ENCODE measurements at regions not wholly inside any gene's neighbourhood (a gene's known extent, or its start where the extent isn't known, plus 50 kb on each side); places are given as distances from the start of the nearest gene placed in this dataset.

DNA sequence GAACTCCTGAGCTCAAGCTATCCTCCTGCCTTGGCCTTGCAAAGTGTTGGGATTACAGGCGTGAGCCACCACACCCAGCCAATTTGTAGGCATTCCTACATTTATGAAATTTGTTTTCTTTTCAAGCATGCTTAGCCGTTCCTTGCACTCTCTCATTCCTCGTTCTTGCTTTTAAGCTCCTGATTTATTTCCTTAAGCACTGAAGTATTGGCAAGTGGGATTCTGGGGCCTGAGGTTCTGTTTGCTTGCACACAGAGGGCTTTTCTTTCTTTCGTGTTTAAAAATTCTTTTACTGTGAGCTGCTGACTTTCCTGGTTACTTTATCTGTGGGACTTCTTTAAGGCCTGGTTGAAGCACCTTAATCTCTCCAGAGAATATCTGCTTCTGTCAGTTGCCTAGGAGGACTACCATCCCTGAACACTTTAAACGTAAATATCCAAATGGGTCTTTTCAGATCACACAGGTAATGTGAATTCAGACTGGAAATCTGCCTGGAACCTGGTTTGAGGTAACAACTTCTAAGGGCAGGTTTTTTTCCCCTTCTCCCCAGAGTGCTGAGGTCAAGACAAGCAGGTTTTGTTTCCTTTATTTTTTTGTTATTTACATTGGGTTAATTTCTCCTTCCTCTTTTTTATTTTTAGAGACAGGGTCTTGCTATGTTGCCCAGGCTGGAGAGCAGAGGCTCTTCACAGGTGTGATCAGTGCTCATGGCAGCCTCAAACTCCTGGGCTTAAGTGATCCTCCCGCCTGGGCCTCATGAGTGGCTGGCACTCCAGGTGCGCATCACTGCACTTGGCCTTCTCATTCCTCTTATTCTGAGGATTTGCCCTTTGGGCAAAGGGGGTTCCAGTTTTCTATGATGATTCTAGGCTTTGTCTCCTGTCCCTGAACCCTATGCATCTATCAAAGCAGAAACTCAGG is 102.9 kb downstream of the PFKFB3 start:
- FAIRE-seq (no peak), DNase-seq (ENCODE audit: insufficient read length) (no peak)
- no peak for TF ChIP-seq TAF1 (IDR thresholded peaks at IDR 0.05; ENCODE audit: borderline replicate concordance, low read depth, low read length)
- TF ChIP-seq POLR2AphosphoS5 (IDR thresholded peaks at IDR 0.05; ENCODE audit: low read depth, low read length): no peak
- no peak for TF ChIP-seq POLR2A (IDR thresholded peaks at IDR 0.05; ENCODE audit: low read depth, low read length)

DNA sequence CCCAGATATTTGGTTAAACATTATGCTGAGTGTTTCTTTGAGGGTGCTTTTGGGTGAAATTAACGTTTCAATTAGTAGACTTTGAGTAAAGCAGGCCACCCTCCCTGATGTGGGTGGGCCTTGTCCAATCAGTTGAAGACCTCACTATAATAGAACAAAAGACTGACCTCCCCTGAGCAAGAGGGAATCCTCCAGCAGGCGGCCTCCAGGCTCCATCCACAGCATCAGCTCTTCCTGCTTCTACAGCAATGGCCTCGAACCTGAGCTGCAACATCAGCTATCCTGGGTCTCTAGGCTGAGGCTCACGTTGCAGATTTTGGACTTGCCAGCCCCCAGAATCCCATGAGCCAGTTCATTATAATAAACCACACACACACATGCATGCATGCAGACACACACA is 104.2 kb downstream of the PFKFB3 start:
- TF ChIP-seq TAF1 (IDR thresholded peaks at IDR 0.05; ENCODE audit: borderline replicate concordance, low read depth, low read length): no peak
- no peak for TF ChIP-seq POLR2AphosphoS5 (IDR thresholded peaks at IDR 0.05; ENCODE audit: low read depth, low read length)
- no peak for TF ChIP-seq POLR2A (IDR thresholded peaks at IDR 0.05; ENCODE audit: low read depth, low read length)
- FAIRE-seq (no peak), DNase-seq (ENCODE audit: insufficient read length) (no peak)

DNA sequence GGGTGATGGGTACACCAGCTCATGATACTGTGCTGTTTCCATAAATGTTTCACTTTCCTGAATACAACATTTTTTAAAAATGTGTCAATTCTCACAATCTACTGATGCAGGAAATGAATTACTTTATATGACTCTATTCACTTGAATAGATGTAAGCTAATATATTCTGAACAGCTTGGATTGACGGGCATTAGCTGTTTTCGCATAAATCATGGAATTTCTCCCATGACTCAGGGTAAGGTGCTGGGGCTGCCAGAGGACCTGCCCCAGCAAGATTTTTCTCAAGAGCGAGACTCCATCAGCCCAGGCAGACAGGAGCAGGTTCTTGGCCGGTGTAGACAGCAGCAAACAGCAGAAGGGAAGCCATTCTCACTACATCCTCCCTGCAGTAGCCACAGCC is 107.1 kb downstream of the PFKFB3 start:
- no peak for TF ChIP-seq POLR2A (IDR thresholded peaks at IDR 0.05; ENCODE audit: low read depth, low read length)
- no peak for TF ChIP-seq TAF1 (IDR thresholded peaks at IDR 0.05; ENCODE audit: borderline replicate concordance, low read depth, low read length)
- TF ChIP-seq POLR2AphosphoS5 (IDR thresholded peaks at IDR 0.05; ENCODE audit: low read depth, low read length): no peak
- no peak for FAIRE-seq

DNA sequence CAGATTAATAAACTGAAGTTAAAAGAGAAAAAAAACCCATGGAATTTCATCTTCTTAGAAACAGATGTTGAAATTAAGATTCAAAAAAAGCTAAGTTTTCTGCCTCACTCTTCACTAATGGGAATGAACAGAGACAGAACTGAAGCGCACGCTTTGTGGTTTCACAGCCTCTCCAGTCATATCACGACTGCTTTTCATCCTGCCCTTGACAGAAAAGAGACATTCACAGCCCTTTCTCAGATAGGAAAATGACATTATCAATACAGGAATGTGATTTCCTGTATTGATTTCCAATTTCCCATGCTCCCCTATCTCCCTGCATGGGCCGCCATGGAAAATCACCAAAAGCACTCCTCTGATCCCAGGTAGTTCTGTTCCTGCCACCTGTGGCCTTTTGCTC is 108.2 kb downstream of the PFKFB3 start:
- FAIRE-seq: no peak

More for the DNA sequence above, 107.1 kb downstream of the PFKFB3 start:
- no peak for DNase-seq (ENCODE audit: insufficient read length)

DNA sequence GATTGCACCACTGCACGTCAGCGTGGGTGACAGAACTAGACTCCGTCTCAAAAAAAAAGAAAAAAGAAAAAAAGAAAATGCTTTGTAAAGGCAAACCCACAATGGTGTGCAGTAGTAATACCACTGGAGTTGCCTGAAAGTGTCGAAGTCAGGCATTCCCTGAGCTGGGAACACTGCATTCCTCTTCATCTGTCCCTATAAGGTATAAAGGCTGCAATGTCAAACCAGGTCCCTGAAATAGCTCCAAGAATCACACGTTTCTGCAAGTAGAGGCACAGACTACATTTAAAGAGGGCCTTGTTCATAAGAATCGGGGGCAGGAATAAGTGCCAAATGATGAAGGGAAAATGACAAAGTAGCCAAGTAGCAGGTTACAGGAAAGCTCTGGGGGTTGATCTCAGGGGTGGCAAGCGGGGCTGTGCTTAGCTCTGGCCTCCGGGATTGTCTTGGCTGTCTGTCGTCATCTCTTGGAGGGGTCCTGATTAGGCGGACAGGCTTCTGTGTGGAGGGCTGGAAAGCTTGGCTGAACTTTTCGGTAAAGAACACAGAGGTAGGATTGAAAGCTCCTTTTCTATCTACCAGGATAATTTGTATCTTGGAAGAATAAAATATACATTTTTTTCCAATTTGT is 109.1 kb downstream of the PFKFB3 start:
- DNase-seq (ENCODE audit: insufficient read length) (no peak), FAIRE-seq (no peak)
- no peak for TF ChIP-seq POLR2AphosphoS5 (IDR thresholded peaks at IDR 0.05; ENCODE audit: low read depth, low read length)
- TF ChIP-seq POLR2A (IDR thresholded peaks at IDR 0.05; ENCODE audit: low read depth, low read length): no peak
- TF ChIP-seq TAF1 (IDR thresholded peaks at IDR 0.05; ENCODE audit: borderline replicate concordance, low read depth, low read length): no peak

More for the DNA sequence above, 108.2 kb downstream of the PFKFB3 start:
- TF ChIP-seq TAF1 (IDR thresholded peaks at IDR 0.05; ENCODE audit: borderline replicate concordance, low read depth, low read length): no peak
- no peak for TF ChIP-seq POLR2A (IDR thresholded peaks at IDR 0.05; ENCODE audit: low read depth, low read length)
- no peak for TF ChIP-seq POLR2AphosphoS5 (IDR thresholded peaks at IDR 0.05; ENCODE audit: low read depth, low read length)
- no peak for DNase-seq (ENCODE audit: insufficient read length)

DNA sequence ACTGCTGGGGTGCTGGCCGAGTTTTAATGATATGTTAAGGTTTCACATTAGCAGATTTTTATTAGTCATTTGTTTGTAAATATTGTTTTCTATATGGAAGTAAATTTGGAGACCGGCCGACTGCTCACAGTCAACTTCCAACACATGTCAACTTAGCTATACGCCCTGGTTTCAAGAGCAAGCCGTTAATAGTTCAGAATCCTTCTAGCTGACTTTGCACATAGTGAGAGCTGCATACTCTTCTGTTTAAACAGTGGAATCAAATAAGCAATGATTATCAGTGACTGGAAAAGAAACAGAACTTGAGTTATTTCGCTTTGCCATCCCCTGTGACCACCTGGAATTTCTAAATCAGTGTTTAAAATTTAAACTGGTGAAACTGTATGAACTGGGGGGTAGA is 109.9 kb downstream of the PFKFB3 start:
- FAIRE-seq: no peak
- no peak for TF ChIP-seq TAF1 (IDR thresholded peaks at IDR 0.05; ENCODE audit: borderline replicate concordance, low read depth, low read length)
- TF ChIP-seq POLR2A (IDR thresholded peaks at IDR 0.05; ENCODE audit: low read depth, low read length): no peak
- no peak for TF ChIP-seq POLR2AphosphoS5 (IDR thresholded peaks at IDR 0.05; ENCODE audit: low read depth, low read length)
- DNase-seq (ENCODE audit: insufficient read length): no peak

DNA sequence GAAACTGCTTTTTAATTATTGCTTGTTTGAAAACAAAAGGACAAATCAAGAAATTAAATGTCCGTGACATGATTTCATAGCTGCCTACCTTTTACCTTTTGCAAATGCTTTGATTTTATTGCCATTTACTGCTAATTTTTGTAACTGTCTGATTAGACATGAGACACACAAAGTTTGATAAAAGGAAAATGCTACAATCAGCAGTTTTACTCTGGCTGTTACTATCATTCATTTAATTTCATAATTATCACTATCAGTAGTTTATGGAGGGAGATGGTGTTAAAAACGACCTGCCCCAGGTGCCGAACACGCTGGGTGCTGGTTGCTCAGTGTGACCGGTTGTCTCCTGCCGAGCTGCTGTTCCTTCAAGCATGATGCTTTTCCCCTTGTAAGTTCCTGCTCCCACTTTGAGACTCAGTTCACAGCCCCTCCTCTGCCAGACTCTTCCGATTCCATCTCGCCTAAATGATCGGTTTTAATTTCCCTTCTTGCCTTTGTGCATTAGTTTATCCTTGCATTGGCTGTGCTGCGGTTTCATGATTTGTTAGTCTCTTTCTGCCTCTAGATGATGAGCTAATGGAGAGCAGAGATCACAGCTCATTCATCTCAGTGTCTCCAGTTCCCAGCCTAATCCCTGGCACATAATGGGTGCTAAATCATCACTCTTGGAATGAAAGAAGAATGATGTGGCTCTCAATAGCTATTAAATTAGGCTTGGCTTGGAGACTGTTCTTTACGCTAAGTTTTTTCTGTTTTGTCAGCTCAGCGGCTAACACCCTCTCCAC is 110.6 kb downstream of the PFKFB3 start:
- no peak for FAIRE-seq
- DNase-seq (ENCODE audit: insufficient read length): no peak
- TF ChIP-seq TAF1 (IDR thresholded peaks at IDR 0.05; ENCODE audit: borderline replicate concordance, low read depth, low read length): no peak
- no peak for TF ChIP-seq POLR2A (IDR thresholded peaks at IDR 0.05; ENCODE audit: low read depth, low read length)
- TF ChIP-seq POLR2AphosphoS5 (IDR thresholded peaks at IDR 0.05; ENCODE audit: low read depth, low read length): no peak

DNA sequence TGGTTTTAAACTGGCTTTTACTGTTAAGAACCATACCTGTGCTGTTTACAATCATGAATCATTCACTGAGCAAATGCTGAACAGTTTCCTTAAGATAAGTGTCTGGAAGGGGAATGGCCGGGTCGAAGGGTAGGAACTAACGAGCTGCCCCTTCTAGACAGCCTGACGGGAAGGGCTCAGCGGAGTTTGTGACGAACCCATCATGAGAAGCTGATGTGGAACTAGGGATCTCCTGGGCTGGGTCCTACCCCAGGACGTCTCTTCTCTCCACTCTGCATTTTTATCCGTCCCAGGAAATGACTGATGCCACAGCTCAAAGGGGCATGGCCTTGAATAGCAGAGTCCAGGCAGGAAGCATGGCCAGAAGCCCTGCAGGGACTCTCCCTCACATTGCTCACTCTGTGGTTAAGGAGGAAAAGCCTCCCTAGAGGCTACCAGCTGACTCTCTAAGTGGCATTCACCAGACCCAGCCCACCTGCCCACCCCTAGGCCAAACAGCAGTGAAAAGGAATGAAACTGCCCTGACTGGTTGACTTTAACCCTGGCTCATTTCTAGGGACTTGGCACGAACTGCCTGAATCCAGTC is 112.0 kb downstream of the PFKFB3 start:
- DNase-seq (ENCODE audit: insufficient read length) (no peak), FAIRE-seq (no peak)
- no peak for TF ChIP-seq POLR2A (IDR thresholded peaks at IDR 0.05; ENCODE audit: low read depth, low read length)
- no peak for TF ChIP-seq POLR2AphosphoS5 (IDR thresholded peaks at IDR 0.05; ENCODE audit: low read depth, low read length)
- no peak for TF ChIP-seq TAF1 (IDR thresholded peaks at IDR 0.05; ENCODE audit: borderline replicate concordance, low read depth, low read length)

DNA sequence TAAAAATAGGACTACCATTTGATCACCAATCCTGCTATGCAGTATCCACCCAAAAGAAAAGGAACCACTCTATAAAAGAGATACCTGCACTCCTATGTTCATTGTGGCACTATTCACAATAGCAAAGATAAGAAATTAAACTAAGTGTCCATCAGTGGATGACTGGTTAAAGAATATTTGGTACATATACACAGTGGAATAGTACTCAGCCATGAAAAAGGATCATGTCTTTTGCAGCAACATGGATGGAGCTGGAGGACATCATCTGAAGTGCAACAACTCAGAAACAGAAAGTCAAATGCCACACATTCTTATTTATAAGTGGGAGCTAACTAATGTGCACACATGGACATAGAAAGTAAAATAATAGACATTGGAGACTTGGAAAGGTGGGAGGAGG is 116.4 kb downstream of the PFKFB3 start:
- no peak for TF ChIP-seq POLR2A (IDR thresholded peaks at IDR 0.05; ENCODE audit: low read depth, low read length)
- no peak for TF ChIP-seq POLR2AphosphoS5 (IDR thresholded peaks at IDR 0.05; ENCODE audit: low read depth, low read length)
- TF ChIP-seq TAF1 (IDR thresholded peaks at IDR 0.05; ENCODE audit: borderline replicate concordance, low read depth, low read length): no peak
- no peak for DNase-seq (ENCODE audit: insufficient read length)
- FAIRE-seq: no peak

DNA sequence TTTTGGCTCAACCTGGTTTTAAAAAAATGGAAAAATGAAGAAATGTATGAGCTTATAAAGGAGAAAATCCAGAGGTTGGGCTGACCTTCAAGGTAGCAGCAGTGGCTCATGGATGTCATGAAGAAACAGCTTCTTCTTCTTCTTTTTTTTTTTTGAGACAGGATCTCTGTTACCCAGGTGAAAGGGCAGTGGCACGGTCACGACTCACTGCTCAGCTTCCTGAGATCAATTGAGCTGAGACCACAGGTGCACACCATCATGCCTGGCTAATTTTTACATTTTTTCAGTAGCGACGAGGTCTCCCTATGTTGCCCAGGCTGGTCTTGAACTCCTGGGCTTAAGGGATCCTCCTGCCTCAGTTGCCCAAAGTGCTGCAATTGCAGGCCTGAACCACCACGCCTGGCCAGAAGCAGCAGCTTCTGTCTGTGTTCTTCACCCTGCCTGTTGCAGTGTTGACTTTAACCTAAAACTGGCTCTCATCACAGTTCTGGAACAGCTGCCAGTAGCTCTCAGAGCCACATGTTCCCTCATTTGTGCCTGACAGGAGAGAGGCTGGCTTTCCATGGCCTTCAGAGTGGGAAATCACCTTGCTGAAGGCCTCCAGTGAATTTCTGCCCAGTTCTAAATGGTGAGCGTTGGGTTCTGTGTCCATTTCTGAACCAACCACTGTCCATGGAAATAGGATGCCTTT is 117.7 kb downstream of the PFKFB3 start:
- TF ChIP-seq POLR2AphosphoS5 (IDR thresholded peaks at IDR 0.05; ENCODE audit: low read depth, low read length) (no peak), TAF1 (IDR thresholded peaks at IDR 0.05; ENCODE audit: borderline replicate concordance, low read depth, low read length) (no peak), POLR2A (IDR thresholded peaks at IDR 0.05; ENCODE audit: low read depth, low read length) (no peak)
- no peak for FAIRE-seq
- no peak for DNase-seq (ENCODE audit: insufficient read length)
